ENCODE measurements at regions not wholly inside any gene's neighbourhood (a gene's known extent, or its start where the extent isn't known, plus 50 kb on each side); places are given as distances from the start of the nearest gene placed in this dataset.

DNA sequence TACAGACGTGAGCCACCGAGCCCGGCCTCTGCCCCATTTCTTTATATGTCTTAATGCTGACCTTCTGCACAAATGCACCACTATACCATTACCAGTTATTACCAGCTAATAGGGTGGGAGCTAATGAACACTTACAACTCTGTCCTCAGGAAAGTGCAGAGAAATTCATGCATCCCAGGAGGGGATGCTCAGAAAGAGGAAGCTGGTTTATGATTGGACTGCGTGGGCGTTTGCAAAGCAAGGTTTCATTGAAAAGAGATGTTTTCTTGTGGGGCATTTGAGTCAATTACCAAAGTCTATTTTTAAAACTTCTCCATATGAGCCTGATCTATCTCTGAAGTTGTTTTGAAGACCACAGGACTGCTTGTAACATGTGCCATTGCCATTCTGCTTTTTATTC is 417.7 kb upstream of the CELF2 start:
- Histone ChIP-seq H2AFZ (ENCODE audit: low read depth, low read length) (no peak overlapping the region), H3K4me1 (ENCODE audit: control insufficient read depth, extremely low read depth, insufficient read depth, low read length) (no peaks in the 10 kb centered on the region), H3K27ac (ENCODE audit: insufficient read depth, low read depth, low read length) (no peak overlapping the region), H3K27me3 (ENCODE audit: control insufficient read depth in 2 of 2, insufficient read depth in 2 of 2, low read length in 2 of 2) (no peaks in the 10 kb centered on the region), H4K20me1 (replicated peaks; ENCODE audit: control insufficient read depth, extremely low read depth, insufficient read depth, low read length) (no peaks in the 10 kb centered on the region), H3K9me3 (replicated peaks; ENCODE audit: control insufficient read depth, insufficient read depth, low read length) (no peaks in the 10 kb centered on the region), H3K4me2 (ENCODE audit: insufficient read depth, low read length) (no peak overlapping the region), H3K9ac (replicated peaks; ENCODE audit: extremely low read depth, insufficient read depth, low read length) (no peak overlapping the region), H3K4me3 (replicated peaks in 1 of 3; ENCODE audit: insufficient read depth in 1 of 3, low read depth in 1 of 3, low read length in 3 of 3) (no peak overlapping the region), H3K79me2 (ENCODE audit: control insufficient read depth, insufficient read depth, low read length) (no peaks in the 10 kb centered on the region), H3K9me1 (replicated peaks; ENCODE audit: control insufficient read depth, extremely low read depth, insufficient read depth, low read length) (no peaks in the 10 kb centered on the region), H3K36me3 (ENCODE audit: control insufficient read depth in 2 of 2, extremely low read depth in 1 of 2, insufficient read depth in 2 of 2, low read length in 2 of 2) (no peaks in the 10 kb centered on the region)
- ChIA-PET POLR2A (no interaction called here), CTCF (interaction anchor here (0.7 kb wide), 1 partner anchor 12 kb away, joined by 3 read pairs; no protein-coding TSS in a partner anchor)
- intact Hi-C loops (cut with micrococcal nuclease) (no loop called here), dilution Hi-C loops (cut with MboI; ENCODE audit: extremely low pct_ligation_motif_present, low sequenced_read_pairs) (no loop called here)
- no peak for DNase-seq (ENCODE audit: low read depth, low spot score)
- BruUV-seq (replicated peaks), result no TSS peak
- TF ChIP-seq JUN (IDR thresholded peaks at IDR 0.05; ENCODE audit: borderline replicate concordance, insufficient read depth, insufficient read length, low read depth) (no peak), POLR2A (IDR thresholded peaks at IDR 0.05; ENCODE audit: low read depth, low read length) (no peak), FOS (IDR thresholded peaks at IDR 0.05; ENCODE audit: borderline replicate concordance, insufficient read depth, low read length) (no peak), MYC (IDR thresholded peaks at IDR 0.05; ENCODE audit: low read depth, low read length) (no peak), POLR2AphosphoS5 (IDR thresholded peaks at IDR 0.05; ENCODE audit: insufficient read depth, low read depth, low read length) (no peak), EZH2 (IDR thresholded peaks at IDR 0.05; ENCODE audit: borderline replicate concordance, low read depth, low read length, severe bottlenecking) (no peak), GATA2 (IDR thresholded peaks at IDR 0.05; ENCODE audit: insufficient read depth, insufficient read length, low read depth, low read length) (no peak)
- TF ChIP-seq, protein P1, sequence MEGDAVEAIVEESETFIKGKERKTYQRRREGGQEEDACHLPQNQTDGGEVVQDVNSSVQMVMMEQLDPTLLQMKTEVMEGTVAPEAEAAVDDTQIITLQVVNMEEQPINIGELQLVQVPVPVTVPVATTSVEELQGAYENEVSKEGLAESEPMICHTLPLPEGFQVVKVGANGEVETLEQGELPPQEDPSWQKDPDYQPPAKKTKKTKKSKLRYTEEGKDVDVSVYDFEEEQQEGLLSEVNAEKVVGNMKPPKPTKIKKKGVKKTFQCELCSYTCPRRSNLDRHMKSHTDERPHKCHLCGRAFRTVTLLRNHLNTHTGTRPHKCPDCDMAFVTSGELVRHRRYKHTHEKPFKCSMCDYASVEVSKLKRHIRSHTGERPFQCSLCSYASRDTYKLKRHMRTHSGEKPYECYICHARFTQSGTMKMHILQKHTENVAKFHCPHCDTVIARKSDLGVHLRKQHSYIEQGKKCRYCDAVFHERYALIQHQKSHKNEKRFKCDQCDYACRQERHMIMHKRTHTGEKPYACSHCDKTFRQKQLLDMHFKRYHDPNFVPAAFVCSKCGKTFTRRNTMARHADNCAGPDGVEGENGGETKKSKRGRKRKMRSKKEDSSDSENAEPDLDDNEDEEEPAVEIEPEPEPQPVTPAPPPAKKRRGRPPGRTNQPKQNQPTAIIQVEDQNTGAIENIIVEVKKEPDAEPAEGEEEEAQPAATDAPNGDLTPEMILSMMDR (IDR thresholded peaks at IDR 0.05; ENCODE audit: extremely low read depth in 1 of 2, insufficient read depth in 1 of 2, low read depth in 1 of 2, low read length in 2 of 2), result no peak
- TF ChIP-seq, protein P2, sequence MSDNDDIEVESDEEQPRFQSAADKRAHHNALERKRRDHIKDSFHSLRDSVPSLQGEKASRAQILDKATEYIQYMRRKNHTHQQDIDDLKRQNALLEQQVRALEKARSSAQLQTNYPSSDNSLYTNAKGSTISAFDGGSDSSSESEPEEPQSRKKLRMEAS (IDR thresholded peaks at IDR 0.05; ENCODE audit: insufficient read depth, insufficient read length), result no peak
- FAIRE-seq, result no peak

Measured in endothelial cell of umbilical vein (primary cell).